ENCODE measurements at regions not wholly inside any gene's neighbourhood (a gene's known extent, or its start where the extent isn't known, plus 50 kb on each side); places are given as distances from the start of the nearest gene placed in this dataset.

- no peak overlapping the region for H3K9ac ChIP-seq (ENCODE audit: insufficient read depth in 1 of 2, low read length in 2 of 2)
- no peak overlapping the region for H3K4me3 ChIP-seq
- no peak for DNase-seq
- no peak for TF ChIP-seq CTCF (IDR thresholded peaks at IDR 0.05; ENCODE audit: control extremely low read depth, extremely low read depth)
- no peaks in the 10 kb centered on the region for H3K9me3 ChIP-seq (ENCODE audit: control insufficient read depth in 4 of 4, insufficient read depth in 3 of 4, low read length in 3 of 4)
- H3K4me1 ChIP-seq (ENCODE audit: control insufficient read depth in 5 of 5, insufficient read depth in 5 of 5, low read length in 5 of 5) = no peaks in the 10 kb centered on the region
- no peaks in the 10 kb centered on the region for H3K27me3 ChIP-seq (ENCODE audit: control insufficient read depth in 3 of 3, insufficient read depth in 3 of 3, low read length in 2 of 3)
- WGBS, 2 donors = 91 to 92% methylated on average over 7 of the region's 7 CpGs
- no peak for ATAC-seq (ENCODE audit: insufficient read depth, low FRiP score)
- no peaks in the 10 kb centered on the region for H3K36me3 ChIP-seq (ENCODE audit: control insufficient read depth in 4 of 4, insufficient read depth in 4 of 4, low read length in 4 of 4)
- no peak overlapping the region for H3K27ac ChIP-seq (ENCODE audit: low read depth in 1 of 2, low read length in 1 of 2)
Observed at GRCh38 chr1:56268519-56269140, 310.7 kb downstream of the PLPP3 start.

- DNase-seq (no peak), ATAC-seq (ENCODE audit: insufficient read depth, low FRiP score) (no peak)
- WGBS, 2 donors = 94 to 97% methylated on average over 2 of the region's 2 CpGs
- no peaks in the 10 kb centered on the region for H3K36me3 ChIP-seq (ENCODE audit: control insufficient read depth in 4 of 4, insufficient read depth in 4 of 4, low read length in 4 of 4)
- no peak overlapping the region for H3K27ac ChIP-seq (ENCODE audit: low read depth in 1 of 2, low read length in 1 of 2)
- no peak for TF ChIP-seq CTCF (IDR thresholded peaks at IDR 0.05; ENCODE audit: control extremely low read depth, extremely low read depth)
- no peaks in the 10 kb centered on the region for H3K27me3 ChIP-seq (ENCODE audit: control insufficient read depth in 3 of 3, insufficient read depth in 3 of 3, low read length in 2 of 3)
- H3K4me3 ChIP-seq = no peak overlapping the region
- H3K9ac ChIP-seq (ENCODE audit: insufficient read depth in 1 of 2, low read length in 2 of 2) = no peak overlapping the region
- H3K9me3 ChIP-seq (ENCODE audit: control insufficient read depth in 4 of 4, insufficient read depth in 3 of 4, low read length in 3 of 4) = no peaks in the 10 kb centered on the region
- H3K4me1 ChIP-seq (ENCODE audit: control insufficient read depth in 5 of 5, insufficient read depth in 5 of 5, low read length in 5 of 5) = no peaks in the 10 kb centered on the region
Observed at GRCh38 chr1:56267611-56268010, 311.8 kb downstream of the PLPP3 start.

- no peak for TF ChIP-seq CTCF (IDR thresholded peaks at IDR 0.05; ENCODE audit: control extremely low read depth, extremely low read depth)
- H3K27me3 ChIP-seq (ENCODE audit: control insufficient read depth in 3 of 3, insufficient read depth in 3 of 3, low read length in 2 of 3) = no peaks in the 10 kb centered on the region
- 69 to 70% methylated on average over 3 of the region's 3 CpGs for WGBS, 2 donors
- H3K36me3 ChIP-seq (ENCODE audit: control insufficient read depth in 4 of 4, insufficient read depth in 4 of 4, low read length in 4 of 4) = no peaks in the 10 kb centered on the region
- no peak for ATAC-seq (ENCODE audit: insufficient read depth, low FRiP score)
- no peaks in the 10 kb centered on the region for H3K4me1 ChIP-seq (ENCODE audit: control insufficient read depth in 5 of 5, insufficient read depth in 5 of 5, low read length in 5 of 5)
- no peak overlapping the region for H3K4me3 ChIP-seq
- H3K27ac ChIP-seq (ENCODE audit: low read depth in 1 of 2, low read length in 1 of 2) = no peak overlapping the region
- no peak overlapping the region for H3K9ac ChIP-seq (ENCODE audit: insufficient read depth in 1 of 2, low read length in 2 of 2)
- H3K9me3 ChIP-seq (ENCODE audit: control insufficient read depth in 4 of 4, insufficient read depth in 3 of 4, low read length in 3 of 4) = no peaks in the 10 kb centered on the region
- no peak for DNase-seq
Observed at GRCh38 chr1:56266359-56266758, 313.0 kb downstream of the PLPP3 start.

- Histone ChIP-seq H3K27ac (ENCODE audit: low read depth in 1 of 2, low read length in 1 of 2) (no peak overlapping the region), H3K4me3 (no peak overlapping the region), H3K9me3 (ENCODE audit: control insufficient read depth in 4 of 4, insufficient read depth in 3 of 4, low read length in 3 of 4) (peaks cover 0 to 5% (median 2%) of the 10 kb centered on the region in 4 donors), H3K27me3 (ENCODE audit: control insufficient read depth in 3 of 3, insufficient read depth in 3 of 3, low read length in 2 of 3) (no peaks in the 10 kb centered on the region), H3K9ac (ENCODE audit: insufficient read depth in 1 of 2, low read length in 2 of 2) (no peak overlapping the region), H3K36me3 (ENCODE audit: control insufficient read depth in 4 of 4, insufficient read depth in 4 of 4, low read length in 4 of 4) (no peaks in the 10 kb centered on the region), H3K4me1 (ENCODE audit: control insufficient read depth in 5 of 5, insufficient read depth in 5 of 5, low read length in 5 of 5) (no peaks in the 10 kb centered on the region)
- ATAC-seq (ENCODE audit: insufficient read depth, low FRiP score) = no peak
- no peak for TF ChIP-seq CTCF (IDR thresholded peaks at IDR 0.05; ENCODE audit: control extremely low read depth, extremely low read depth)
- DNase-seq = no peak
Observed at GRCh38 chr1:56265216-56265615, 314.1 kb downstream of the PLPP3 start.
